ENCODE measurements at regions not wholly inside any gene's neighbourhood (a gene's known extent, or its start where the extent isn't known, plus 50 kb on each side); places are given as distances from the start of the nearest gene placed in this dataset.

- TF ChIP-seq CREB1 (IDR thresholded peaks at IDR 0.05) = no peak
- TF ChIP-seq CREB1 (CRISPR knock-in tag; IDR thresholded peaks at IDR 0.05) = no peak
- TF ChIP-seq, protein P1, sequence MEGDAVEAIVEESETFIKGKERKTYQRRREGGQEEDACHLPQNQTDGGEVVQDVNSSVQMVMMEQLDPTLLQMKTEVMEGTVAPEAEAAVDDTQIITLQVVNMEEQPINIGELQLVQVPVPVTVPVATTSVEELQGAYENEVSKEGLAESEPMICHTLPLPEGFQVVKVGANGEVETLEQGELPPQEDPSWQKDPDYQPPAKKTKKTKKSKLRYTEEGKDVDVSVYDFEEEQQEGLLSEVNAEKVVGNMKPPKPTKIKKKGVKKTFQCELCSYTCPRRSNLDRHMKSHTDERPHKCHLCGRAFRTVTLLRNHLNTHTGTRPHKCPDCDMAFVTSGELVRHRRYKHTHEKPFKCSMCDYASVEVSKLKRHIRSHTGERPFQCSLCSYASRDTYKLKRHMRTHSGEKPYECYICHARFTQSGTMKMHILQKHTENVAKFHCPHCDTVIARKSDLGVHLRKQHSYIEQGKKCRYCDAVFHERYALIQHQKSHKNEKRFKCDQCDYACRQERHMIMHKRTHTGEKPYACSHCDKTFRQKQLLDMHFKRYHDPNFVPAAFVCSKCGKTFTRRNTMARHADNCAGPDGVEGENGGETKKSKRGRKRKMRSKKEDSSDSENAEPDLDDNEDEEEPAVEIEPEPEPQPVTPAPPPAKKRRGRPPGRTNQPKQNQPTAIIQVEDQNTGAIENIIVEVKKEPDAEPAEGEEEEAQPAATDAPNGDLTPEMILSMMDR (CRISPR knock-in tag; IDR thresholded peaks at IDR 0.05) = no peak
- TF ChIP-seq FOXM1 (CRISPR knock-in tag; IDR thresholded peaks at IDR 0.05) = no peak
- TF ChIP-seq, protein P2, sequence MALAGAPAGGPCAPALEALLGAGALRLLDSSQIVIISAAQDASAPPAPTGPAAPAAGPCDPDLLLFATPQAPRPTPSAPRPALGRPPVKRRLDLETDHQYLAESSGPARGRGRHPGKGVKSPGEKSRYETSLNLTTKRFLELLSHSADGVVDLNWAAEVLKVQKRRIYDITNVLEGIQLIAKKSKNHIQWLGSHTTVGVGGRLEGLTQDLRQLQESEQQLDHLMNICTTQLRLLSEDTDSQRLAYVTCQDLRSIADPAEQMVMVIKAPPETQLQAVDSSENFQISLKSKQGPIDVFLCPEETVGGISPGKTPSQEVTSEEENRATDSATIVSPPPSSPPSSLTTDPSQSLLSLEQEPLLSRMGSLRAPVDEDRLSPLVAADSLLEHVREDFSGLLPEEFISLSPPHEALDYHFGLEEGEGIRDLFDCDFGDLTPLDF (CRISPR knock-in tag; IDR thresholded peaks at IDR 0.05) = no peak
- TF ChIP-seq KAT7 (CRISPR knock-in tag; IDR thresholded peaks at IDR 0.05; ENCODE audit: borderline replicate concordance) = no peak
- TF ChIP-seq, protein P3, sequence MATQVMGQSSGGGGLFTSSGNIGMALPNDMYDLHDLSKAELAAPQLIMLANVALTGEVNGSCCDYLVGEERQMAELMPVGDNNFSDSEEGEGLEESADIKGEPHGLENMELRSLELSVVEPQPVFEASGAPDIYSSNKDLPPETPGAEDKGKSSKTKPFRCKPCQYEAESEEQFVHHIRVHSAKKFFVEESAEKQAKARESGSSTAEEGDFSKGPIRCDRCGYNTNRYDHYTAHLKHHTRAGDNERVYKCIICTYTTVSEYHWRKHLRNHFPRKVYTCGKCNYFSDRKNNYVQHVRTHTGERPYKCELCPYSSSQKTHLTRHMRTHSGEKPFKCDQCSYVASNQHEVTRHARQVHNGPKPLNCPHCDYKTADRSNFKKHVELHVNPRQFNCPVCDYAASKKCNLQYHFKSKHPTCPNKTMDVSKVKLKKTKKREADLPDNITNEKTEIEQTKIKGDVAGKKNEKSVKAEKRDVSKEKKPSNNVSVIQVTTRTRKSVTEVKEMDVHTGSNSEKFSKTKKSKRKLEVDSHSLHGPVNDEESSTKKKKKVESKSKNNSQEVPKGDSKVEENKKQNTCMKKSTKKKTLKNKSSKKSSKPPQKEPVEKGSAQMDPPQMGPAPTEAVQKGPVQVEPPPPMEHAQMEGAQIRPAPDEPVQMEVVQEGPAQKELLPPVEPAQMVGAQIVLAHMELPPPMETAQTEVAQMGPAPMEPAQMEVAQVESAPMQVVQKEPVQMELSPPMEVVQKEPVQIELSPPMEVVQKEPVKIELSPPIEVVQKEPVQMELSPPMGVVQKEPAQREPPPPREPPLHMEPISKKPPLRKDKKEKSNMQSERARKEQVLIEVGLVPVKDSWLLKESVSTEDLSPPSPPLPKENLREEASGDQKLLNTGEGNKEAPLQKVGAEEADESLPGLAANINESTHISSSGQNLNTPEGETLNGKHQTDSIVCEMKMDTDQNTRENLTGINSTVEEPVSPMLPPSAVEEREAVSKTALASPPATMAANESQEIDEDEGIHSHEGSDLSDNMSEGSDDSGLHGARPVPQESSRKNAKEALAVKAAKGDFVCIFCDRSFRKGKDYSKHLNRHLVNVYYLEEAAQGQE (IDR thresholded peaks at IDR 0.05; ENCODE audit: borderline replicate concordance in 1 of 2, low read depth in 1 of 2, low read length in 2 of 2) = no peak
- no peak for TF ChIP-seq ZNF549 (CRISPR knock-in tag; IDR thresholded peaks at IDR 0.05)
- TF ChIP-seq ESRRA (CRISPR knock-in tag; IDR thresholded peaks at IDR 0.05; ENCODE audit: low read depth) = no peak
Observed at GRCh38 chr18:51401912-51402311, 204.4 kb upstream of the MEX3C start.

Measured in HepG2 (cell line).